GM19438 (cell line): ENCODE measurements at regions not wholly inside any gene's neighbourhood (a gene's known extent, or its start where the extent isn't known, plus 50 kb on each side); places are given as distances from the start of the nearest gene placed in this dataset.

Experiments used
- ATAC-seq: cut with Tn5 transposase; IDR thresholded peaks from one replicate; pipeline ENCODE4 v1.9.1; 2021; ENCODE audit warnings: low read depth; ENCODE audit not compliant: unreplicated experiment

- no peak for ATAC-seq
Measured at GRCh38 chr4:59968796-59969195, 1231.3 kb upstream of the ADGRL3 start.

- no peak for ATAC-seq
Measured at GRCh38 chr4:59969909-59970308, 1230.2 kb upstream of the ADGRL3 start.

GRCh38 chr4:59971952-59972351 lies 1228.2 kb upstream of the ADGRL3 start:
- no peak for ATAC-seq

GRCh38 chr4:59973492-59973891 lies 1226.6 kb upstream of the ADGRL3 start:
- no peak for ATAC-seq

GRCh38 chr4:59979061-59979460 lies 1221.1 kb upstream of the ADGRL3 start:
- ATAC-seq = no peak

- ATAC-seq = no peak
Measured at GRCh38 chr4:59983852-59984251, 1216.3 kb upstream of the ADGRL3 start.

- no peak for ATAC-seq
Measured at GRCh38 chr4:59987289-59987688, 1212.8 kb upstream of the ADGRL3 start.

- no peak for ATAC-seq
Measured at GRCh38 chr4:59994118-59994517, 1206.0 kb upstream of the ADGRL3 start.

GRCh38 chr4:60002603-60003337 lies 1197.4 kb upstream of the ADGRL3 start:
- ATAC-seq = no peak

- no peak for ATAC-seq
Measured at GRCh38 chr4:60013464-60014184, 1186.5 kb upstream of the ADGRL3 start.

- ATAC-seq = no peak
Measured at GRCh38 chr4:60016971-60017370, 1183.2 kb upstream of the ADGRL3 start.

- no peak for ATAC-seq
Measured at GRCh38 chr4:60019180-60019579, 1180.9 kb upstream of the ADGRL3 start.

- ATAC-seq = no peak
Measured at GRCh38 chr4:60019946-60020345, 1180.2 kb upstream of the ADGRL3 start.

- no peak for ATAC-seq
Measured at GRCh38 chr4:60020389-60020788, 1179.7 kb upstream of the ADGRL3 start.

GRCh38 chr4:60033826-60034225 lies 1166.3 kb upstream of the ADGRL3 start:
- ATAC-seq = no peak

- no peak for ATAC-seq
Measured at GRCh38 chr4:60034361-60034760, 1165.8 kb upstream of the ADGRL3 start.

- no peak for ATAC-seq
Measured at GRCh38 chr4:60039908-60040307, 1160.2 kb upstream of the ADGRL3 start.

GRCh38 chr4:60042231-60042652 lies 1157.9 kb upstream of the ADGRL3 start:
- no peak for ATAC-seq

- ATAC-seq = no peak
Measured at GRCh38 chr4:60042941-60043340, 1157.2 kb upstream of the ADGRL3 start.

GRCh38 chr4:60078984-60079383 lies 1121.1 kb upstream of the ADGRL3 start:
- ATAC-seq = no peak

GRCh38 chr4:60081839-60082238 lies 1118.3 kb upstream of the ADGRL3 start:
- no peak for ATAC-seq
